NT2/D1 (cell line): ENCODE measurements at regions not wholly inside any gene's neighbourhood (a gene's known extent, or its start where the extent isn't known, plus 50 kb on each side); places are given as distances from the start of the nearest gene placed in this dataset.

Experiments
- SUZ12 ChIP-seq: IDR thresholded peaks from 2 replicates; pipeline ENCODE4 v1.6.1; 2011; ENCODE audit not compliant: insufficient read length, insufficient read depth; ENCODE audit errors: extremely low read depth
- YY1 ChIP-seq: IDR thresholded peaks from 2 replicates; pipeline ENCODE4 v1.6.1; 2011; ENCODE audit not compliant: insufficient read length, insufficient read depth

GRCh38 chr3:111473550-111473949 is 68.4 kb upstream of the CD96 start:
- TF ChIP-seq YY1 (peak; percentile 15), SUZ12 (no peak)
